OCI-LY3 (cell line): ENCODE measurements at regions not wholly inside any gene's neighbourhood (a gene's known extent, or its start where the extent isn't known, plus 50 kb on each side); places are given as distances from the start of the nearest gene placed in this dataset.

Experiments used
- H2AFZ ChIP-seq: fragments of 200-600, 300-600 bp; shearing (Covaris generic); 2 replicates; pipeline ENCODE4 v1.6.0; 2014; ENCODE audit warnings: antibody characterized with exemption, low read depth, low read length
- H3K27ac ChIP-seq: fragments of 200-600, 300-600 bp; sonication (generic); 2 replicates; pipeline ENCODE4 v1.5.1; 2014; ENCODE audit warnings: mild to moderate bottlenecking, low read length, moderate library complexity, mixed read lengths
- H3K27me3 ChIP-seq: fragments of 200-600, 300-600 bp; sonication (generic); 2 replicates; pipeline ENCODE4 v1.6.1; 2014; ENCODE audit warnings: low read depth, low read length, mixed read lengths
- H3K36me3 ChIP-seq: fragments of 200-600, 300-600 bp; sonication (generic); replicated peaks from 2 replicates; pipeline ENCODE3; 2014; ENCODE audit warnings: low read depth, low read length, mixed read lengths
- H3K4me1 ChIP-seq: fragments of 300-600, 200-600 bp; sonication (generic); 2 replicates; pipeline ENCODE4 v1.6.1; 2014; ENCODE audit warnings: low read length, mixed read lengths
- H3K4me2 ChIP-seq: fragments of 200-600, 300-600 bp; sonication (generic); 2 replicates; pipeline ENCODE4 v1.6.1; 2014; ENCODE audit warnings: low read length, mixed read lengths
- H3K4me3 ChIP-seq: fragments of 300-600, 200-600 bp; sonication (generic); 2 replicates; pipeline ENCODE4 v1.5.1; 2014; ENCODE audit warnings: antibody characterized with exemption, mild to moderate bottlenecking, low read length, moderate library complexity
- H3K79me2 ChIP-seq: fragments of 300-600, 200-600 bp; shearing (Covaris generic); 2 replicates; pipeline ENCODE4 v1.6.1; 2014; ENCODE audit warnings: mild to moderate bottlenecking, low read length, mixed read lengths
- H3K9ac ChIP-seq: fragments of 300-600, 200-600 bp; shearing (Covaris generic); 2 replicates; pipeline ENCODE4 v1.6.0; 2014; ENCODE audit warnings: mild to moderate bottlenecking, low read length, moderate library complexity
- H3K9me3 ChIP-seq: fragments of 200-600, 300-600 bp; shearing (Covaris generic); 2 replicates; pipeline ENCODE4 v1.6.1; 2014; ENCODE audit warnings: low read length, mixed read lengths; ENCODE audit not compliant: insufficient read depth
- H4K20me1 ChIP-seq: fragments of 200-600, 300-600 bp; sonication (generic); 2 replicates; pipeline ENCODE4 v1.6.1; 2016; ENCODE audit warnings: low read length, mixed read lengths; ENCODE audit not compliant: insufficient read depth
- CTCF ChIP-seq: fragments of 200-600, 300-600 bp; sonication (generic); IDR thresholded peaks from 2 replicates; pipeline ENCODE4 v1.5.1; 2014; ENCODE audit warnings: antibody characterized with exemption, low read length, low read depth
- EZH2phosphoT487 ChIP-seq: fragments of 200-600 bp; shearing (Covaris generic); IDR thresholded peaks from 2 replicates; pipeline ENCODE4 v1.6.1; 2018; ENCODE audit warnings: antibody characterized with exemption, mixed run types, low read depth

- Histone ChIP-seq H3K9ac (no peak overlapping the region), H4K20me1 (no peaks in the 10 kb centered on the region), H3K4me2 (no peak overlapping the region), H3K79me2 (no peaks in the 10 kb centered on the region), H3K36me3 (no peaks in the 10 kb centered on the region), H3K4me3 (no peak overlapping the region), H3K9me3 (peaks cover 19% of the 10 kb centered on the region), H3K27ac (no peak overlapping the region), H3K4me1 (peaks cover 11% of the 10 kb centered on the region), H2AFZ (no peak overlapping the region), H3K27me3 (no peaks in the 10 kb centered on the region)
- TF ChIP-seq CTCF (no peak), EZH2phosphoT487 (no peak)
Measured at GRCh38 chr12:92596383-92596782, 106.4 kb upstream of the PLEKHG7 start.

DNA sequence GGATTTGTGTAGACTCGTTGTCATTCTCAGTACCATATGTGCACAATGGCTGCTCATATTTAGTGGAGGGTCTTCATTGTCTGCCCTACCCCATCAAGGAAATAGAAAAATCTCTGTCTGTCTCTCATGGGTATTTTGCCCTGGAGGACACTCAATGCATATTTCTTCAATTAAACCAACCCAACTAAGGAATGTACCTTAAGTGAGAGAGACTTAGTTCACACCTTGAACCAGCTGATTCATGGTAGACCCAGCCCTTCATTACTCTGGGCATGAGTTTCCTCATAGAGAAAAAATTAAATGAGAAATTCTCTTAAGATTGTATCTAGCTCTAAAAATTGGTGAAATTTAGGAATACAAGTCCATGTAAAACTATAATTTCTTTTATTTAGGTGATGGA is 107.1 kb upstream of the PLEKHG7 start:
- Histone ChIP-seq H3K4me2 (no peak overlapping the region), H3K27me3 (no peaks in the 10 kb centered on the region), H2AFZ (no peak overlapping the region), H3K9me3 (peaks cover 19% of the 10 kb centered on the region), H3K36me3 (no peaks in the 10 kb centered on the region), H3K79me2 (no peaks in the 10 kb centered on the region), H3K4me1 (peaks cover 11% of the 10 kb centered on the region), H3K27ac (no peak overlapping the region), H3K4me3 (no peak overlapping the region), H3K9ac (no peak overlapping the region), H4K20me1 (no peaks in the 10 kb centered on the region)
- no peak for TF ChIP-seq EZH2phosphoT487
- TF ChIP-seq CTCF: no peak

- H3K27me3 ChIP-seq: no peaks in the 10 kb centered on the region
- H3K36me3 ChIP-seq: no peaks in the 10 kb centered on the region
- no peaks in the 10 kb centered on the region for H3K79me2 ChIP-seq
- H3K9me3 ChIP-seq: peaks cover 7% of the 10 kb centered on the region
- TF ChIP-seq EZH2phosphoT487 (no peak), CTCF (no peak)
- no peak overlapping the region for H3K9ac ChIP-seq
- peak overlapping the region; percentile 83 for H2AFZ ChIP-seq
- peak overlapping the region; percentile 33 for H3K27ac ChIP-seq
- H3K4me2 ChIP-seq: peak overlapping the region; percentile 18
- H3K4me1 ChIP-seq: peaks cover 11% of the 10 kb centered on the region
- H3K4me3 ChIP-seq: peak overlapping the region; percentile 5; the same call in 1 of the 2 replicates
- H4K20me1 ChIP-seq: no peaks in the 10 kb centered on the region
Measured at GRCh38 chr12:92593734-92594402, 108.9 kb upstream of the PLEKHG7 start.

GRCh38 chr12:92585115-92585727 is 117.6 kb upstream of the PLEKHG7 start:
- H3K79me2 ChIP-seq: no peaks in the 10 kb centered on the region
- H3K36me3 ChIP-seq: no peaks in the 10 kb centered on the region
- H3K4me1 ChIP-seq: no peaks in the 10 kb centered on the region
- H3K4me2 ChIP-seq: no peak overlapping the region
- H3K9ac ChIP-seq: no peak overlapping the region
- H2AFZ ChIP-seq: no peak overlapping the region
- H4K20me1 ChIP-seq: no peaks in the 10 kb centered on the region
- no peak overlapping the region for H3K27ac ChIP-seq
- no peak overlapping the region for H3K4me3 ChIP-seq
- no peak for TF ChIP-seq CTCF
- no peak for TF ChIP-seq EZH2phosphoT487
- H3K9me3 ChIP-seq: no peaks in the 10 kb centered on the region
- no peaks in the 10 kb centered on the region for H3K27me3 ChIP-seq
